HEK293 (cell line): ENCODE measurements at regions not wholly inside any gene's neighbourhood (a gene's known extent, or its start where the extent isn't known, plus 50 kb on each side); places are given as distances from the start of the nearest gene placed in this dataset.

Source experiments
- TF ChIP-seq, protein P1 (sequence below): fragments of 450-650 bp; formaldehyde crosslinking; IDR thresholded peaks from 2 replicates; pipeline ENCODE4 v1.5.1; 2017; ENCODE audit warnings: missing biosample characterization, missing genetic modification characterization
- TF ChIP-seq, protein P2 (sequence below): fragments of 450-650 bp; formaldehyde crosslinking; IDR thresholded peaks from 2 replicates; pipeline ENCODE4 v1.5.1; 2016; ENCODE audit warnings: missing biosample characterization, missing genetic modification characterization
- TF ChIP-seq, protein P3 (sequence below): fragments of 450-650 bp; formaldehyde crosslinking; IDR thresholded peaks from 2 replicates; pipeline ENCODE4 v1.5.1; 2016; ENCODE audit warnings: missing biosample characterization, missing genetic modification characterization

DNA sequence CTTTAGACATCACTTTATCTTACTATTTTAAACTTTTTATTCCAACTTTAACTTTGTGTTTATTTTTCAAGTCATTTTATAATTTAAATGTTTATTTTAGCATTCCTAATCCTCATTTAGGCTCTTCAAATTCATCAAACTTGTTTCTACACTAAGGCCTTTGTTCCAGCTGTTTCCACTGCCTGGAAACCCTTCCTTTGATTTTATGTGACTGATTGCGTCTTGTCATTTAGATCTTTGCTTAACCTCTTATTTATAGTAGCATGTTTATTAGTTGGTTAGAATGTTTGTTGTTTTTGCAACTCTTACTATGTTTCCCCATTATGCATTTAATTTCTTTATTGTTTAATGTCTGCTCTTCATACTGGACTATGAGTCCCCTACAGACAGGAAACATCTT is 132.0 kb downstream of the FAM181B start:
- TF ChIP-seq, protein P1, sequence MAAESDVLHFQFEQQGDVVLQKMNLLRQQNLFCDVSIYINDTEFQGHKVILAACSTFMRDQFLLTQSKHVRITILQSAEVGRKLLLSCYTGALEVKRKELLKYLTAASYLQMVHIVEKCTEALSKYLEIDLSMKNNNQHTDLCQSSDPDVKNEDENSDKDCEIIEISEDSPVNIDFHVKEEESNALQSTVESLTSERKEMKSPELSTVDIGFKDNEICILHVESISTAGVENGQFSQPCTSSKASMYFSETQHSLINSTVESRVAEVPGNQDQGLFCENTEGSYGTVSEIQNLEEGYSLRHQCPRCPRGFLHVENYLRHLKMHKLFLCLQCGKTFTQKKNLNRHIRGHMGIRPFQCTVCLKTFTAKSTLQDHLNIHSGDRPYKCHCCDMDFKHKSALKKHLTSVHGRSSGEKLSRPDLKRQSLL (tag by site-specific recombination): no peak
- TF ChIP-seq, protein P2, sequence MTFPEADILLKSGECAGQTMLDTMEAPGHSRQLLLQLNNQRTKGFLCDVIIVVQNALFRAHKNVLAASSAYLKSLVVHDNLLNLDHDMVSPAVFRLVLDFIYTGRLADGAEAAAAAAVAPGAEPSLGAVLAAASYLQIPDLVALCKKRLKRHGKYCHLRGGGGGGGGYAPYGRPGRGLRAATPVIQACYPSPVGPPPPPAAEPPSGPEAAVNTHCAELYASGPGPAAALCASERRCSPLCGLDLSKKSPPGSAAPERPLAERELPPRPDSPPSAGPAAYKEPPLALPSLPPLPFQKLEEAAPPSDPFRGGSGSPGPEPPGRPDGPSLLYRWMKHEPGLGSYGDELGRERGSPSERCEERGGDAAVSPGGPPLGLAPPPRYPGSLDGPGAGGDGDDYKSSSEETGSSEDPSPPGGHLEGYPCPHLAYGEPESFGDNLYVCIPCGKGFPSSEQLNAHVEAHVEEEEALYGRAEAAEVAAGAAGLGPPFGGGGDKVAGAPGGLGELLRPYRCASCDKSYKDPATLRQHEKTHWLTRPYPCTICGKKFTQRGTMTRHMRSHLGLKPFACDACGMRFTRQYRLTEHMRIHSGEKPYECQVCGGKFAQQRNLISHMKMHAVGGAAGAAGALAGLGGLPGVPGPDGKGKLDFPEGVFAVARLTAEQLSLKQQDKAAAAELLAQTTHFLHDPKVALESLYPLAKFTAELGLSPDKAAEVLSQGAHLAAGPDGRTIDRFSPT (tag by site-specific recombination): no peak
- TF ChIP-seq, protein P3, sequence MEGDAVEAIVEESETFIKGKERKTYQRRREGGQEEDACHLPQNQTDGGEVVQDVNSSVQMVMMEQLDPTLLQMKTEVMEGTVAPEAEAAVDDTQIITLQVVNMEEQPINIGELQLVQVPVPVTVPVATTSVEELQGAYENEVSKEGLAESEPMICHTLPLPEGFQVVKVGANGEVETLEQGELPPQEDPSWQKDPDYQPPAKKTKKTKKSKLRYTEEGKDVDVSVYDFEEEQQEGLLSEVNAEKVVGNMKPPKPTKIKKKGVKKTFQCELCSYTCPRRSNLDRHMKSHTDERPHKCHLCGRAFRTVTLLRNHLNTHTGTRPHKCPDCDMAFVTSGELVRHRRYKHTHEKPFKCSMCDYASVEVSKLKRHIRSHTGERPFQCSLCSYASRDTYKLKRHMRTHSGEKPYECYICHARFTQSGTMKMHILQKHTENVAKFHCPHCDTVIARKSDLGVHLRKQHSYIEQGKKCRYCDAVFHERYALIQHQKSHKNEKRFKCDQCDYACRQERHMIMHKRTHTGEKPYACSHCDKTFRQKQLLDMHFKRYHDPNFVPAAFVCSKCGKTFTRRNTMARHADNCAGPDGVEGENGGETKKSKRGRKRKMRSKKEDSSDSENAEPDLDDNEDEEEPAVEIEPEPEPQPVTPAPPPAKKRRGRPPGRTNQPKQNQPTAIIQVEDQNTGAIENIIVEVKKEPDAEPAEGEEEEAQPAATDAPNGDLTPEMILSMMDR (tag by site-specific recombination): no peak
